Activated CD8-positive, alpha-beta memory T cell treated with anti-CD3 and anti-CD28 coated beads for 4 hours (primary cell): ENCODE measurements at regions not wholly inside any gene's neighbourhood (a gene's known extent, or its start where the extent isn't known, plus 50 kb on each side); places are given as distances from the start of the nearest gene placed in this dataset.
"Not testable (repeated sequence)": the region's sequence is repeated elsewhere in the genome, so short reads cannot be mapped to it uniquely, and the experiment has no call there.

Source experiments
- DNase-seq, 2 donors: peaks; one replicate each; pipeline ENCODE4 v3.0.0-alpha.2; 2020; ENCODE audit warnings: low read depth in 2 of 2

- DNase-seq = not testable (repeated sequence)
Observed at GRCh38 chr6:84941609-84942008, 177.2 kb upstream of the TBX18 start.

DNA sequence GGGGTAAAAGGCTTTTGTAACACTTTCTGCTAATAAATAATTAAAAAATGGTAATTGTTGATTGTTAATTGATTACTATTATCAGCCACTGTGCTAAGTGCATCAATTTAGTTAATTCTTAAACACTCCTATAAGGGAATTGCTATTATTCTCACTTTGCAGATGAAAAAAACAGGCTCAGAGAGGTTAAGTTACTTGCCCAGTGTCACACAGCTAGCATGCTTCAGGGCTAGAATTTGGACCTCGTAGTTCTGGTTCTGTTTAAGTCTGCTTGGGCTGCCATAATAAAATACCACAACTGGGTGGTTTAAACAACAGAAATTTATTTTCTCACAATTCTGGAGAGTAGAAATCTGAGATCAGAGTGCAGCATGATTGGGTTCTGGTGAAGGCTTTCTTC lies 164.8 kb upstream of the TBX18 start:
- DNase-seq = no peak

DNA sequence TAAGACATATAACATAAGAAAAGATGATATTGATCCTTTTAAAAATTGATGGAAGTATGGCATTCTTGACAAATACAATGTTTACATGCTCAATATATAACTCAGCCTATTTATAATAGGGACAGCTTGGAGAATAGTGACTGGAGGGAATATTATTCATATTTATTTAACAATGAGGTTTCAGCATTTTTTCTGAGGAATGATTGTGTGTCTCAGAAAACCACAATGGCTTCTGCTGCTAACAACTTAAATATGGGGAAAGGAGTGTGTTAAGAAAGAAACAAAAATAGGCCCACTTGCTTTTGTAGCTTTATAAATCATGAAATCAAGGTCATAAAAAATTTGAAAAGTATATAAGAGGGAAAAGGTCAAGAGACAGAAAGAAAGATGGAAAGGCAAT lies 163.2 kb upstream of the TBX18 start:
- no peak for DNase-seq

DNA sequence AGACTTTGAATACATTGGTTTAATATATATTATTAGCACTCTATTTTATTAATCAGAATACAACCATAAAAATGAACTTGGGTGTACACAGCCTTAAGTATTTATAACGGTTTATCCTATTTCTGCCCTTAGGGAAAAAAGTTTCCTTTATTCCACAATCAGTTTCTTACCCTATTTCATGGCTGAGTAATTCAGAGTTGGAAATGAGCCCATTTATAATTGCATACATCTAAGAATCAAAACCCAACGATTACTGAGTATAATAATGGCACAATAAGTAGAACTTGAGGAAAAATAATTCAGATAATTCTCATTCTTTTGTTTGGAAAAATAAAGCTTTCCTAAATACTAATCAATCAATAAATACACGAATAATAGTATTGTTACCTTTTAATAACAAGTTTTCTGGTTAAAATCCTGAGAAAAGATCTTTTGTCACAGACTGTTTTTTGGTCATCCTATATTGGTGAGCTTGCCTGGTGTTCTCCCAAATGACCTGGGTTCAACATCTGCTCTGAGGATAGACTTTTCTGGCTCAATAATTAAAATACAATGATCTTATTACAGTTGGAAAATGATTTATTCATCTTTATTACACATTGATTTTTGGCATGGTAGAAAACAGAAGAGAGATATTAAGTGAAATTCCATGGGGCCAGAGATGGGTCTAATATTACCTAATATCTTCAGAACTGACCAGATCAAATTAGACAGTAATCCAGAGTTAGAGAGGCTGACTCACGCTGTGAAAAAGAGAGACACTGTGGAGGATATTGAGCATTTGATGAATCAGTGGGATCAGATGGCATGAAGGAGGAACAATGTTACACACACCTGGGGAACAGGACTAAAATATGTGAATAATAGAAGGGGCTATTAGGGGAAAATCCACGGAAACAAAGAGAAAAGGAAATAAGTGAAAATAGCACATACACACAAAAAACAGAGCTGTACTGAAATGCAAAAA lies 162.1 kb upstream of the TBX18 start:
- no peak for DNase-seq

- DNase-seq = no peak
Observed at GRCh38 chr6:84921891-84922290, 157.5 kb upstream of the TBX18 start.

- DNase-seq = no peak
Observed at GRCh38 chr6:84920021-84920420, 155.6 kb upstream of the TBX18 start.

- no peak for DNase-seq
Observed at GRCh38 chr6:84916704-84917103, 152.3 kb upstream of the TBX18 start.

GRCh38 chr6:84912472-84913322 lies 148.3 kb upstream of the TBX18 start:
- DNase-seq = no peak

- no peak for DNase-seq
Observed at GRCh38 chr6:84910906-84911607, 146.7 kb upstream of the TBX18 start.

GRCh38 chr6:84908304-84908904 lies 144.0 kb upstream of the TBX18 start:
- DNase-seq = no peak

DNA sequence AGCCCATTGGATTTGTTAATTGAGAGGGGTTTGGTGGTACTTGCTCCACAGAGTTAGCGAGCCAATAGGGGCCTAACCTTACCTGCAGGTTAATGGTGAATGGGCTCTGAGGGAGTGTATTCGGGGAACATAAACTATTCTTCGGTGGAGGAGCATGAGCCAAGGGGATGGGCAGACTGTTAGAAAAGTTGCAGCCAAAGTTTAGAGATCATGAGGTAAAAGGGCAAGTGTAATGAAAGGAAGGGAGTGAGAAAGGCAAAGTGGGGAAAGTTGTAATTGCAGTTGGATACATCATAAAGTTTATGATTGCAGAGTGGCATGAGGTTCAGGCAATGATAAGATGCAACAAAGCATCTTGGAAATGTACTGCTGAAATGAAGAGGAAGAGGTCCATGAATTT lies 142.1 kb upstream of the TBX18 start:
- DNase-seq = no peak

DNA sequence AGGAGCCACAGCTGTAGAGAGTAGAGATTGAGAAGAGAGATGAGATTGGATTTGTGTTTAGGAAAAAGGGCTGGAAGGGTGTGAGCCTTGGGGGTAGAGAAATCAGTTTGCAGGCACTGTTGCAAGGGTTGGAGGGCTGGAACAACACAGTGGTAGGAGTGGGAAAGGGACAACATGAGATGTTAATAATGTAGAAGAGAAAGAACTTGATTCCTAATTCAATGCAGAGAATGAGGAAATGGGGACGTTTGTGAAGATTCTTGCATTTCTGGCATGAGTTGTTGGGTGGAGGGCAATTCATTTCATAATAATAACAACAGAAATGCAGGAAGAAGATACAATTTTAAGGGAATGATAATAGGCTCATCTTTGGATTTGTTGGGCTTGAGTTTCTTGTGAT lies 141.4 kb upstream of the TBX18 start:
- no peak for DNase-seq

DNA sequence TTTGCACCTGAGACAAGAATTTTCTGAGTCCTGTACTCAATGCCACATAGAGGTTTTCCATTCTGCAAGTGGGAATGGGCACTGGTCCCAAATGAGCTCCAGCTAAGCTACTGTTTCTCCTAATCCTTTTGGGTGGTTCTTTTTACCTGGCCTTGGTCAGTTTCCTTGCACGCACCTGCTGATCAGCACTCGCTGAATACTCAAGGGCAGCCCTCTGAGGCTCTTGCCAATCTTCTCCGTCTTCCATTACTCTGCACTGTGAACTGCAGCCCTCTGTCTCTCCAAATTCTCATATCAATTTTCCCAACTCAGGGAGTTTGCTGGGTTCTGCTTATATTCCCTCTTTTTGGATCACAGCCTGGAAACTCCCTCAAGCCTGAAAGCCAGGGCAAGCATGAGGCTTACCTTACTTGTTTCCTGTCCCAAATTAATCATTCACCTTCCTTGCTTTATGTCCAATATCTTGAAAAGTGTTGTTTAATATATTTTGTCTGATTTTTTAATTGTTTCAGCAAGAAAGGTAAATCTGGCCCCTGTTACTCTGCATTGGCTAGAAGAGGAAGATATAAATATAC lies 138.0 kb upstream of the TBX18 start:
- no peak for DNase-seq

DNA sequence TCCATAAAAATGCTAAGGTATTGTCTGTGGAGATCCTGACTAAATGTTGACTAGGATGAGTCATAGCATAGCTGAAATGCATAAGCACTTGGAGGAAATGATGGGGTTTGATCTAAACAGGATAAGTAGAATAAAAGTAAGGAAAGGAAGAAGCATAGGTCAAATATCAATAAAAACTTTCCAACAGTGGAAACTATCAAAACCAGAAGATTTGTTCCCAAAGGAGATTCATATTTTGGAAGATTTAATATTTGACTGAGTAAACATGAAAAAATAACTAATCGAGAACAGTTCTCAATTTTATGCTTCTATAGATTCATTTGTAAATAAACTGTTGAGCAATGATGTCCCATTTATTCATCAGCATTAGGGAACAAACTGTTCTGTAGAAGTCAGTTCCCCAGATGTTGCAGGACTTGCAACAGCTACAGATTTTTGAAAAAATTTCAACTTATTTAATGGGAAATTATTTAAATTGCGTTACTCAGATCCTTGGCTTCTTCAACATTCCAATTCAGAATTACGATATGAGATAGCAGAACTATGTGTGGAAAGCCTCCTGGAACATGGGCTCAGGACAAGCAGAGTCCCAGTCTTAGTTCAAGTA lies 133.7 kb upstream of the TBX18 start:
- no peak for DNase-seq

DNA sequence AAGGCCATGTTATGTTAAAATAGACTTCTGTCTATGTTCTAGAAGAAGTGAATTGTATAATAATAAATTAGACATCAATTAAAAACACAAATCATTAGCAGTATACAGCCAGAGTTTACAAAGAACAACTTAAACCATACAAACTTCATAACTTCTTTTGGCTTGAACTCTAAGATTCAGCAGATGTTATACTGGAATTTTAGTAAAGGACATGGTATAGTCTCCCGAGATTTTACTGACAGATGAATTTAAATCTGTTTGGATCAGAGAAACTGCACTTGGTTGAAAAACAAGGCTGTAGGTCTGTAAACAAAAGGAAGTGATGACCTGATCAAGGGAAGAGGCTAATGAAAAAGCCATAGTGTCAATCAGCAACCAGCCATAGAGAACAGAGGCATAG lies 132.6 kb upstream of the TBX18 start:
- DNase-seq = no peak

DNA sequence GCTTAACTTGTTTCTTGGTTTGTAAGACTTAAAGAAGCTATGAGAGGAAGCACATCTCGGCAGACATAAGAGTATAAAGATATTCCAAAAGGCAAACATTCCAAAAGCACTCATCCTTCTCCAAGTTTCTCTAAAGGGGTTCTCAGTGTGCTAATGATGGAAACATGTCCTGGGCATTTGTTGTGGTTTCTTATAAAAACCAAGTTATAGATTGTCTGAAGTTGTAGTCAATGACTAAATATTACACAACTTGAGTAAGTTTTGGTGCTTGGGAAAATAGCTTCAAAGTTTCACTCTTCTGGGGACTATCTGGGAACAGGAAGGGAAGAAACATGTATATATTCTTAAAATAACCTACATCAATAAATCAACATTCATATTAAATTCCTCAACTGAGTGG lies 128.3 kb upstream of the TBX18 start:
- DNase-seq = no peak

GRCh38 chr6:84882768-84883766 lies 118.7 kb upstream of the TBX18 start:
- DNase-seq = no peak

DNA sequence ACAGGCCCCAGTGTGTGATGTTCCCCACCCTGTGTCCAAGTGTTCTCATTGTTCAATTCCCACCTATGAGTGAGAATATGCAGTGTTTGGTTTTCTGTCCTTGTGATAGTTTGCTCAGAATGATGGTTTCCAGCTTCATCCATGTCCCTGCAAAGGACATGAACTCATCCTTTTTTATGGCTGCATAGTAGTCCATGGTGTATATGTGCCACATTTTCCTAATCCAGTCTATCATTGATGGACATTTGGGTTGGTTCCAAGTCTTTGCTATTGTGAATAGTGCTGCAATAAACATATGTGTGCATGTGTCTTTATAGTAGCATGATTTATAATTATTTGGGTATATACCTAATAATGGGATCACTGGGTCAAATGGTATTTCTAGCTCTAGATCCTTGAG lies 115.0 kb upstream of the TBX18 start:
- not testable (repeated sequence) for DNase-seq

DNA sequence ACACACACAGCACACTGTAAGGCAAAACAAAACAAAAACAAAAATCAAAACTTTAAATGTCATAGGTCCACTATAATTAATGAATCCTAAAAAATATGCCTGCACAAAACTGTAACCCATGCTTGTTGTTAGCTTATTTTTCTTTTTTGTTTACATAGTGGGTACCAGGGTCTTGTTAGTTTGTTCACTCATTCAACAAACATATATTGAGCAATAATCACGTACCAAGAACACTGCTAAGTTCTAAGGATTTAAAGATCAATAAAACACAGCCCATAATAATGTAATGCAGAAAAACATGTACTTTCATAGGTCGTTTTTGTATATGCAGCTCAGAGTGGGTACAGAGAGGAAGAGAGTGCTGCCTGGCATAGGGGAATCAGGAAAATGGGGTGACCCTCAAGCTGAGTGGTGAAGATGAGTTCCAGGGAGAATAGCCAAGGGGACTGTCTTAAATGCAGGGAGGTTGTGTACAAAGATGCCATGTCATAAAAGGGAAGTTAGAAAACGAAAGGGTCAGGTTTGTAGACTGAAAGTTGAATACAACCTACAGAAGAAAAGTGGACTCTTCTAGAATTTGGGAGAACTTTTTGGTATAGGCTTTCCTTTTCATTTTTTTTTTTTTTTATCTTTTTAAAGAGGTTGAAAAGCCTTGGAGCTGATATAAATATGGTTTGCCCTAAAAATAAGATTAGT lies 113.3 kb upstream of the TBX18 start:
- DNase-seq = no peak
